ENCODE measurements at regions not wholly inside any gene's neighbourhood (a gene's known extent, or its start where the extent isn't known, plus 50 kb on each side); places are given as distances from the start of the nearest gene placed in this dataset.

GRCh38 chr10:117674646-117675045 lies 132.1 kb downstream of the EMX2 start:
- H2BK20ac ChIP-seq (ENCODE audit: low read length), result no peak overlapping the region
- 90% methylated on average over 6 of the region's 6 CpGs; no CpG with 5 or more reads in 1 of the 2 experiments for WGBS, 2 experiments (ENCODE audit: extremely low coverage in 1 of 2, insufficient coverage in 1 of 2, insufficient read length in 1 of 2, insufficient replicate concordance in 2 of 2, low coverage in 1 of 2, low lambda C conversion rate in 2 of 2, missing lambda C conversion rate in 1 of 2)
- no peak for FAIRE-seq
- TF ChIP-seq EZH2 (IDR thresholded peaks at IDR 0.05; ENCODE audit: low read depth, low read length, severe bottlenecking) (no peak), SP2 (IDR thresholded peaks at IDR 0.05; ENCODE audit: low read length) (no peak), POLR2A (IDR thresholded peaks at IDR 0.05; ENCODE audit: control extremely low read depth in 1 of 2, low read depth in 2 of 2, low read length in 2 of 2) (no peak), JUND (IDR thresholded peaks at IDR 0.05; ENCODE audit: low read length) (no peak), HDAC2 (IDR thresholded peaks at IDR 0.05; ENCODE audit: borderline replicate concordance in 1 of 2, low read depth in 2 of 2, low read length in 2 of 2) (no peak), SAP30 (IDR thresholded peaks at IDR 0.05; ENCODE audit: insufficient read depth, insufficient replicate concordance, low read length) (no peak), CHD1 (IDR thresholded peaks at IDR 0.05; ENCODE audit: low read depth, low read length) (no peak), YY1 (IDR thresholded peaks at IDR 0.05; ENCODE audit: low read depth, low read length) (no peak), PHF8 (conservative IDR thresholded peaks at IDR 0.05; ENCODE audit: low read depth, low read length) (no peak), BRCA1 (IDR thresholded peaks at IDR 0.05; ENCODE audit: low read depth, low read length) (no peak), TAF1 (IDR thresholded peaks at IDR 0.05; ENCODE audit: low read depth, low read length) (no peak), MAFK (IDR thresholded peaks at IDR 0.05; ENCODE audit: low read depth, low read length) (no peak), RXRA (IDR thresholded peaks at IDR 0.05; ENCODE audit: insufficient read depth, low read depth, low read length) (no peak)
- TF ChIP-seq, protein P1, sequence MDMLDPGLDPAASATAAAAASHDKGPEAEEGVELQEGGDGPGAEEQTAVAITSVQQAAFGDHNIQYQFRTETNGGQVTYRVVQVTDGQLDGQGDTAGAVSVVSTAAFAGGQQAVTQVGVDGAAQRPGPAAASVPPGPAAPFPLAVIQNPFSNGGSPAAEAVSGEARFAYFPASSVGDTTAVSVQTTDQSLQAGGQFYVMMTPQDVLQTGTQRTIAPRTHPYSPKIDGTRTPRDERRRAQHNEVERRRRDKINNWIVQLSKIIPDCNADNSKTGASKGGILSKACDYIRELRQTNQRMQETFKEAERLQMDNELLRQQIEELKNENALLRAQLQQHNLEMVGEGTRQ (IDR thresholded peaks at IDR 0.05; ENCODE audit: low read length), result no peak

More at GRCh38 chr10:117674646-117675045, 132.1 kb downstream of the EMX2 start:
- Histone ChIP-seq H3K4me2 (ENCODE audit: insufficient read depth in 1 of 2, low read depth in 2 of 2, low read length in 2 of 2) (no peak overlapping the region), H3K4ac (replicated peaks; ENCODE audit: insufficient read length, low read depth, low read length) (no peak overlapping the region), H3K18ac (ENCODE audit: extremely low read depth, low read length) (no peak overlapping the region), H2BK15ac (ENCODE audit: low read length) (no peak overlapping the region), H3K79me1 (ENCODE audit: low read depth, low read length) (no peaks in the 10 kb centered on the region), H3K9ac (replicated peaks in 1 of 4; ENCODE audit: extremely low read depth in 1 of 4, low read depth in 3 of 4, low read length in 3 of 4) (no peak overlapping the region), H3K27me3 (replicated peaks in 1 of 4; ENCODE audit: control insufficient read depth in 3 of 4, extremely low read depth in 1 of 4, insufficient read depth in 3 of 4, low read length in 3 of 4) (no peaks in the 10 kb centered on the region), H3K27ac (ENCODE audit: low read depth, low read length) (no peak overlapping the region), H3K4me1 (replicated peaks in 1 of 4; ENCODE audit: control insufficient read depth in 3 of 4, insufficient read depth in 4 of 4, low read length in 3 of 4) (0 out of 7 replicates have a peak, but pooled peaks cover 0 to 3% (median 0%) of the 10 kb centered on the region in 4 experiments), H3K14ac (ENCODE audit: insufficient read length) (no peak overlapping the region), H2BK120ac (replicated peaks; ENCODE audit: low read depth, low read length) (no peak overlapping the region), H3K23ac (ENCODE audit: insufficient read length) (no peak overlapping the region), H3K9me3 (ENCODE audit: insufficient read depth in 2 of 2, low read depth in 1 of 2, low read length in 1 of 2) (no peaks in the 10 kb centered on the region), H3K23me2 (ENCODE audit: low read depth, low read length) (no peaks in the 10 kb centered on the region), H2BK5ac (ENCODE audit: low read depth, low read length) (no peak overlapping the region), H4K91ac (replicated peaks; ENCODE audit: insufficient read length, low read length) (no peak overlapping the region), H4K20me1 (replicated peaks in 1 of 2; ENCODE audit: control insufficient read depth in 1 of 2, insufficient read depth in 2 of 2, low read length in 2 of 2) (no peaks in the 10 kb centered on the region), H3K56ac (replicated peaks; ENCODE audit: insufficient read length, low read depth, low read length) (no peak overlapping the region), H4K8ac (ENCODE audit: extremely low read depth, insufficient read depth, low read length) (no peak overlapping the region; the same call in 1 of the 2 replicates), H3K79me2 (ENCODE audit: control insufficient read depth in 1 of 2, insufficient read depth in 2 of 2, low read length in 2 of 2) (no peaks in the 10 kb centered on the region), H2AK5ac (ENCODE audit: low read depth, low read length) (no peak overlapping the region), H2AFZ (ENCODE audit: low read length) (no peak overlapping the region), H4K5ac (ENCODE audit: insufficient read length, low read depth, low read length) (no peak overlapping the region), H3K4me3 (ENCODE audit: extremely low read depth in 1 of 4, insufficient read depth in 2 of 4, low read depth in 3 of 4, low read length in 4 of 4) (no peak overlapping the region), H3K36me3 (ENCODE audit: control insufficient read depth in 2 of 4, insufficient read depth in 4 of 4, low read length in 3 of 4) (no peaks in the 10 kb centered on the region), H2BK12ac (ENCODE audit: low read depth, low read length) (no peak overlapping the region)
- ChIA-PET POLR2A (ENCODE audit: partially characterized antibody) (no interaction called here), CTCF (ENCODE audit: partially characterized antibody) (interaction anchor here (2.7 kb wide), 1 partner anchor 137 kb away, joined by 10 read pairs; no protein-coding TSS in a partner anchor)
- DNase-seq (ENCODE audit: low read depth in 1 of 2, low spot score in 2 of 2), result no peak

All from H1 (cell line).